ENCODE measurements at regions not wholly inside any gene's neighbourhood (a gene's known extent, or its start where the extent isn't known, plus 50 kb on each side); places are given as distances from the start of the nearest gene placed in this dataset.

- no peak for TF ChIP-seq CTCF (IDR thresholded peaks at IDR 0.05; ENCODE audit: borderline replicate concordance, extremely low read depth, low read length, poor library complexity, severe bottlenecking)
- TF ChIP-seq EZH2 (IDR thresholded peaks at IDR 0.05; ENCODE audit: borderline replicate concordance, low read depth, low read length, severe bottlenecking): no peak
- no peak for DNase-seq
Measured at GRCh38 chr2:82814146-82814545, 1644.9 kb downstream of the SUCLG1 start.

GRCh38 chr2:82811946-82812345 lies 1647.1 kb downstream of the SUCLG1 start:
- Histone ChIP-seq H2AFZ (ENCODE audit: low read depth, low read length) (no peak overlapping the region), H3K79me2 (ENCODE audit: insufficient read depth, low read length) (no peaks in the 10 kb centered on the region), H3K4me1 (ENCODE audit: insufficient read depth, low read length) (no peaks in the 10 kb centered on the region; the same call in 1 of the 2 replicates), H3K4me3 (ENCODE audit: low read depth in 1 of 2, low read length in 2 of 2) (no peak overlapping the region), H3K27ac (ENCODE audit: low read length) (no peak overlapping the region), H4K20me1 (ENCODE audit: insufficient read depth, low read length) (no peaks in the 10 kb centered on the region), H3K36me3 (ENCODE audit: insufficient read depth, low read length) (no peaks in the 10 kb centered on the region), H3K9me3 (ENCODE audit: insufficient read depth, low read length, severe bottlenecking) (no peaks in the 10 kb centered on the region), H3K27me3 (ENCODE audit: insufficient read depth, low read length, poor library complexity) (no peaks in the 10 kb centered on the region), H3K4me2 (ENCODE audit: insufficient read depth, low read length) (no peak overlapping the region), H3K9ac (ENCODE audit: low read depth, low read length) (no peak overlapping the region)
- TF ChIP-seq EZH2 (IDR thresholded peaks at IDR 0.05; ENCODE audit: borderline replicate concordance, low read depth, low read length, severe bottlenecking) (no peak), CTCF (IDR thresholded peaks at IDR 0.05; ENCODE audit: borderline replicate concordance, extremely low read depth, low read length, poor library complexity, severe bottlenecking) (no peak)
- DNase-seq (no peak), ATAC-seq (ENCODE audit: insufficient read depth, low read depth) (no peak)

More at GRCh38 chr2:82814146-82814545, 1644.9 kb downstream of the SUCLG1 start:
- H3K9me3 ChIP-seq (ENCODE audit: insufficient read depth, low read length, severe bottlenecking): no peaks in the 10 kb centered on the region
- no peaks in the 10 kb centered on the region; the same call in 1 of the 2 replicates for H3K4me1 ChIP-seq (ENCODE audit: insufficient read depth, low read length)
- H3K27me3 ChIP-seq (ENCODE audit: insufficient read depth, low read length, poor library complexity): no peaks in the 10 kb centered on the region
- no peak overlapping the region for H3K4me3 ChIP-seq (ENCODE audit: low read depth in 1 of 2, low read length in 2 of 2)
- H2AFZ ChIP-seq (ENCODE audit: low read depth, low read length): no peak overlapping the region
- no peak overlapping the region for H3K4me2 ChIP-seq (ENCODE audit: insufficient read depth, low read length)
- no peaks in the 10 kb centered on the region for H3K36me3 ChIP-seq (ENCODE audit: insufficient read depth, low read length)
- no peak overlapping the region for H3K9ac ChIP-seq (ENCODE audit: low read depth, low read length)
- H3K27ac ChIP-seq (ENCODE audit: low read length): no peak overlapping the region
- no peaks in the 10 kb centered on the region for H4K20me1 ChIP-seq (ENCODE audit: insufficient read depth, low read length)
- no peak for ATAC-seq (ENCODE audit: insufficient read depth, low read depth)
- H3K79me2 ChIP-seq (ENCODE audit: insufficient read depth, low read length): no peaks in the 10 kb centered on the region

- H3K27me3 ChIP-seq (ENCODE audit: insufficient read depth, low read length, poor library complexity): no peaks in the 10 kb centered on the region
- no peak overlapping the region for H3K9ac ChIP-seq (ENCODE audit: low read depth, low read length)
- H3K4me1 ChIP-seq (ENCODE audit: insufficient read depth, low read length): no peaks in the 10 kb centered on the region
- H3K9me3 ChIP-seq (ENCODE audit: insufficient read depth, low read length, severe bottlenecking): peaks cover 7% of the 10 kb centered on the region
- H3K36me3 ChIP-seq (ENCODE audit: insufficient read depth, low read length): no peaks in the 10 kb centered on the region
- no peak overlapping the region for H2AFZ ChIP-seq (ENCODE audit: low read depth, low read length)
- ATAC-seq (ENCODE audit: insufficient read depth, low read depth) (no peak), DNase-seq (no peak)
- H4K20me1 ChIP-seq (ENCODE audit: insufficient read depth, low read length): no peaks in the 10 kb centered on the region
- no peak for TF ChIP-seq EZH2 (IDR thresholded peaks at IDR 0.05; ENCODE audit: borderline replicate concordance, low read depth, low read length, severe bottlenecking)
- no peak for TF ChIP-seq CTCF (IDR thresholded peaks at IDR 0.05; ENCODE audit: borderline replicate concordance, extremely low read depth, low read length, poor library complexity, severe bottlenecking)
- H3K79me2 ChIP-seq (ENCODE audit: insufficient read depth, low read length): no peaks in the 10 kb centered on the region
- no peak overlapping the region for H3K4me2 ChIP-seq (ENCODE audit: insufficient read depth, low read length)
- no peak overlapping the region for H3K4me3 ChIP-seq (ENCODE audit: low read depth in 1 of 2, low read length in 2 of 2)
- no peak overlapping the region for H3K27ac ChIP-seq (ENCODE audit: low read length)
Measured at GRCh38 chr2:82803307-82803706, 1655.8 kb downstream of the SUCLG1 start.

- H2AFZ ChIP-seq (ENCODE audit: low read depth, low read length): no peak overlapping the region
- no peaks in the 10 kb centered on the region for H4K20me1 ChIP-seq (ENCODE audit: insufficient read depth, low read length)
- no peaks in the 10 kb centered on the region for H3K9me3 ChIP-seq (ENCODE audit: insufficient read depth, low read length, severe bottlenecking)
- H3K27ac ChIP-seq (ENCODE audit: low read length): no peak overlapping the region
- H3K4me3 ChIP-seq (ENCODE audit: low read depth in 1 of 2, low read length in 2 of 2): no peak overlapping the region
- DNase-seq: no peak
- ATAC-seq (ENCODE audit: insufficient read depth, low read depth): no peak
- H3K9ac ChIP-seq (ENCODE audit: low read depth, low read length): no peak overlapping the region
- no peak overlapping the region for H3K4me2 ChIP-seq (ENCODE audit: insufficient read depth, low read length)
- no peaks in the 10 kb centered on the region for H3K27me3 ChIP-seq (ENCODE audit: insufficient read depth, low read length, poor library complexity)
- no peaks in the 10 kb centered on the region for H3K36me3 ChIP-seq (ENCODE audit: insufficient read depth, low read length)
- TF ChIP-seq CTCF (IDR thresholded peaks at IDR 0.05; ENCODE audit: borderline replicate concordance, extremely low read depth, low read length, poor library complexity, severe bottlenecking): no peak
- no peak for TF ChIP-seq EZH2 (IDR thresholded peaks at IDR 0.05; ENCODE audit: borderline replicate concordance, low read depth, low read length, severe bottlenecking)
- no peaks in the 10 kb centered on the region for H3K4me1 ChIP-seq (ENCODE audit: insufficient read depth, low read length)
- H3K79me2 ChIP-seq (ENCODE audit: insufficient read depth, low read length): no peaks in the 10 kb centered on the region
Measured at GRCh38 chr2:82797469-82797868, 1661.6 kb downstream of the SUCLG1 start.
